GM13977 (cell line): ENCODE measurements at regions not wholly inside any gene's neighbourhood (a gene's known extent, or its start where the extent isn't known, plus 50 kb on each side); places are given as distances from the start of the nearest gene placed in this dataset.

ENCODE experiments used
- DNase-seq: peaks from one replicate; pipeline ENCODE4 v3.0.0; 2012; ENCODE audit warnings: low spot score
- in situ Hi-C: fragments of 300-500 bp; cut with MboI; formaldehyde crosslinking; loops from one replicate; pipeline ENCODE4 v1.12.0; 2022; ENCODE audit warnings: low sequenced_read_pairs, low pct_unique_long_range_greater_than_20kb, mixed read lengths, inconsistent platforms; ENCODE audit not compliant: unreplicated experiment
- TF ChIP-seq, protein P1 (sequence below): IDR thresholded peaks from 2 replicates; pipeline ENCODE4 v1.5.1; 2012; ENCODE audit warnings: mild to moderate bottlenecking, control low read depth; ENCODE audit not compliant: insufficient read depth; ENCODE audit errors: extremely low read depth, missing control alignments

DNA sequence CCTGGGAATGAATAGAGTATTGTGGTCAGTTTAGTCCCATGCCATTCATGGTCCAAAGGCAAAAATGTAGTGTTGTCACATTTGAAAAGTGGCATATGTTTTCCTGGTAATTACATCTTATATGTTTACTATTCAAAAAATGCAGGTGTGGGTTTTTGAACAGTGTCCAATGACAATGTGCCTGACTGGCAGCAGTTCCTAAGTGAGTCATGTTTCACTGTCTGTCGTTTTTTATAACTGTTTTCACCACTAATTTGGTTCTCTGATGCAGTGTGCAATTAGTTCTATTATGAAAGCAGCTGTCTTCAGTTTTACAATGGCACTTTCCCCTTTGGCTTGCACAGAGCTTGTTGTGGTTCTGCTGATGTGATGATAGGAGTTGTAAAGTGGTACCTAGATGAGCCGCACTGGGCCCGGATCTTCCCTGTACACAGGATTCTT is 162.3 kb downstream of the SEM1 start:
- in situ Hi-C loops, result no loop called here
- TF ChIP-seq, protein P1, sequence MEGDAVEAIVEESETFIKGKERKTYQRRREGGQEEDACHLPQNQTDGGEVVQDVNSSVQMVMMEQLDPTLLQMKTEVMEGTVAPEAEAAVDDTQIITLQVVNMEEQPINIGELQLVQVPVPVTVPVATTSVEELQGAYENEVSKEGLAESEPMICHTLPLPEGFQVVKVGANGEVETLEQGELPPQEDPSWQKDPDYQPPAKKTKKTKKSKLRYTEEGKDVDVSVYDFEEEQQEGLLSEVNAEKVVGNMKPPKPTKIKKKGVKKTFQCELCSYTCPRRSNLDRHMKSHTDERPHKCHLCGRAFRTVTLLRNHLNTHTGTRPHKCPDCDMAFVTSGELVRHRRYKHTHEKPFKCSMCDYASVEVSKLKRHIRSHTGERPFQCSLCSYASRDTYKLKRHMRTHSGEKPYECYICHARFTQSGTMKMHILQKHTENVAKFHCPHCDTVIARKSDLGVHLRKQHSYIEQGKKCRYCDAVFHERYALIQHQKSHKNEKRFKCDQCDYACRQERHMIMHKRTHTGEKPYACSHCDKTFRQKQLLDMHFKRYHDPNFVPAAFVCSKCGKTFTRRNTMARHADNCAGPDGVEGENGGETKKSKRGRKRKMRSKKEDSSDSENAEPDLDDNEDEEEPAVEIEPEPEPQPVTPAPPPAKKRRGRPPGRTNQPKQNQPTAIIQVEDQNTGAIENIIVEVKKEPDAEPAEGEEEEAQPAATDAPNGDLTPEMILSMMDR, result no peak
- DNase-seq, result no peak

DNA sequence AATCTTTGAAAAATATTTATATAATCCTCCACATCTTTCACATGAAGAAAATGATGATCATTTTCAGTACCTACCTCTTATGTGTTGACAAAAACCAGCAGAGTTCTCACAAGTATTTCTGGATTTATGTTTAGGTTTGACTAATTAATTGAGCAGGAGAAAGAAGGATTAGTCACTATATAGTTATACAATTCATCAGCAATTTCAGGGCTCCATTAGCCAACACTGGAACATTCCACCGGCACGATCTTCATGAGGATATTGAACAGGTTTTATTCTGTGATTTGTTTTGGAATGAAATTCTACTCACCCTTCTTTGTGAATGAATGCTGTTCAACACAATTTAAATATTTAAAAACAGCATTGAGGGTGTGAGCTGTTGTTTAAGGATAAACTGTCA is 163.2 kb downstream of the SEM1 start:
- TF ChIP-seq, protein P1, result no peak
- in situ Hi-C loops, result no loop called here
- no peak for DNase-seq

DNA sequence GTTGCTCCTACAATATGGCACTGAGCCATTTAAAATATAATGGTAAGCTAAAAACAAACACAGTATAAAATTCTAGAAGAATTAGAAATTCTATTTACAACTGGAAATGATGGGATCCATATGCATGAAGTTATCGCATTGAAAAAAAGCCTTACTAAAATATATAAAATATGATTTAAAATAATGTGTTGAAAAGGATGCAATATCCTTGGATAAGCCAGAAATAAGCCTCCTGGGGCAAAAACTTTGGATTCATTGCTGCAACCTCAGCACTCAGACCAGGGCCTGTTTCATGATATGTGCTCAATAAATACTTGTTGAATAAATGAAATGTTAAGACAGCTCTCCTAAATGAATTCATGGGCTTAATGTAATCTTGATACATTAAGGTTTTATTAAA is 170.2 kb downstream of the SEM1 start:
- no peak for DNase-seq
- TF ChIP-seq, protein P1, result no peak
- in situ Hi-C loops, result no loop called here

DNA sequence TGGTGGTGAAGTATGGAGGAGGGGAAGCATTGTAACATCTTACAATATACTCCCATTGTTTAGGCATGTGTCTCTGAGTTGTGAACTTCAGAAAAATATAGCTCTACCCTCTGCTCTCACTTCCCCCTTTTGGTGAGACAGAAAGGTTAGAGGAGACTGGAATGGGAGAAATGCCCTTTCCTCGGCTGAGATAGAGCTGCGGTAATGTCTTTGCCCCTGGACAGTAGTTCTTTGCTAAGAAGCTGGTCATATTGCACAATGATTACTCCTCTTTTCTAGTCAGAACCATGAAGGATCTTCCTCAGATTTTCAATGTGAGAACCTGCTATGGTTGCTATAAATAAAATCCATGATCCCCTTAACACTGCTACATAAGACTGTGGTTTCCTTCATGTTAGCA is 171.0 kb downstream of the SEM1 start:
- TF ChIP-seq, protein P1, result no peak
- in situ Hi-C loops, result no loop called here
- DNase-seq, result no peak

DNA sequence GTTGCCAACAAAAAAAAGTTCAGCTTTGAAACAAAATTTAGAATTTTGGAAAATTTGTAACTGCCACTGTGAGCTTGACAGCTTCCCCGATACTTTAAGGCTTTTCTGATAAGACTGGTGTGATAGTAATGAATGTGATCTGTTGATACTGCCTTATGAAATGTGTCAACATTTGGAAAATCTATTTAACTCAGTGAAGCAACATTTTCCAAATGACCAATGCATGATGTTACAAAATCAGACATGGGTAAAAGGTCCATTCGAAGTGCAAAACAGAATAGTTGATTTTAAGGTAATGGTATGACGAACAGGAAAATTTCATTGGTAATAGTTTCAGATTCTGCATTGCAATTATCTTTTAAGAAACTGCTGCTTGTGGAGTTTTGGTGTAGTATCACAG is 175.4 kb downstream of the SEM1 start:
- TF ChIP-seq, protein P1, result no peak
- no peak for DNase-seq
- in situ Hi-C loops, result no loop called here

DNA sequence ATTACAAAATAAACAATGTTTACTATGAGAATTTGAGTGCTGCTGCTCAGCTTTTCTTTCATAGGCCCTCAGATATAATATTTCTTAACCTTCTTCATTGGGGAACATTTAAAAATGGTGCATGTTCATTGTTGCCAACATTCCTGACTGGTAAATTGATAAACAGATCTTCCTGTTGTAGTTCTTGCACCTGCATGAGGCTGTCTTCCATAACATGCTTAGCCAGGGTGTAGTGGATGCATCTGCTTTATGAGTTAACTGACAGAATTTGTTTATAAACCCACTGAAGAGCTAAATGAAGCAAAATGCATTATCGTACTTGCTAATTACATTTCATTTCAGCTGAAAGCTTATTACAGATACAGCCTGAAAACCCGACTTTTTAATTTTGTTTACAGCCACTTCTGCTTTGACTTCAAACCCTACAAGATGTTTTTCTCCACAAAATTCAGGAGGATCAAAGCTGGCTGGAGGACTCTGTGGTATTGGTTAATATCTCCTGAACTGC is 177.2 kb downstream of the SEM1 start:
- no peak for DNase-seq
- in situ Hi-C loops, result no loop called here
- TF ChIP-seq, protein P1, result no peak

DNA sequence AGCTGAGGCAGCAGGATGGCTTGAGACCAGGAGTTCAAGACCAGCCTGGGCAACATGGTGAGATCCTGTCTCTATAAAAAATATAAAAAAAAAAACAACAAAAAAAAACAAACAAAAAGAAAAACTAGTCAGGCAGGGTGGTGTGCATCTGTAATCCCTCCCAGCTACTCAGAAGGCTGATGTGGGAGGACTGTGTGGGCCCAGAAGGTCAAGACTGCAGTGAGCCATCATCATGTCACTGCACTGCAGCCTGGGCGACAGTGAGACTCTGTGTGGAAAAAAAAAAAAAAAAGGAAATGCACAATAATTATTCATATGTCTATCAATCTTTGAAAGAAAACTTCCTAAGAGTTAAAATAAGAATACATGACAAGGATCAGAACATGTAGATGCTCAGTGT is 178.3 kb downstream of the SEM1 start:
- TF ChIP-seq, protein P1, result no peak
- DNase-seq, result no peak

More for the DNA sequence above, 178.3 kb downstream of the SEM1 start:
- in situ Hi-C loops, result no loop called here
